Osteoblast (primary cell): ENCODE measurements at regions not wholly inside any gene's neighbourhood (a gene's known extent, or its start where the extent isn't known, plus 50 kb on each side); places are given as distances from the start of the nearest gene placed in this dataset.
"Not testable (repeated sequence)": the region's sequence is repeated elsewhere in the genome, so short reads cannot be mapped to it uniquely, and the experiment has no call there.

Source experiments
- DNase-seq: peaks from one replicate; pipeline ENCODE4 v3.0.0; 2011; ENCODE audit warnings: low spot score, mixed read lengths; ENCODE audit not compliant: insufficient read length; ENCODE audit errors: missing footprints
- H2AFZ ChIP-seq: 2 replicates; pipeline ENCODE4 v1.6.0; 2011; ENCODE audit warnings: mild to moderate bottlenecking, low read length
- H3K27ac ChIP-seq: 2 replicates; pipeline ENCODE4 v1.5.1; 2011; ENCODE audit warnings: mild to moderate bottlenecking, low read depth, low read length, moderate library complexity
- H3K27me3 ChIP-seq: 2 replicates; pipeline ENCODE4 v1.6.0; 2012; ENCODE audit warnings: mild to moderate bottlenecking, control low read depth, inconsistent platforms, low read length, moderate library complexity; ENCODE audit not compliant: insufficient read depth
- H3K36me3 ChIP-seq: 2 replicates; pipeline ENCODE4 v1.5.1; 2011; ENCODE audit warnings: mild to moderate bottlenecking, low read length, control low read depth, moderate library complexity; ENCODE audit not compliant: insufficient read depth
- H3K4me1 ChIP-seq: 2 replicates; pipeline ENCODE4 v1.5.1; 2011; ENCODE audit warnings: mild to moderate bottlenecking, low read length, control low read depth, moderate library complexity; ENCODE audit not compliant: insufficient read depth
- H3K4me2 ChIP-seq: 2 replicates; pipeline ENCODE4 v1.6.0; 2011; ENCODE audit warnings: mild to moderate bottlenecking, low read length; ENCODE audit not compliant: insufficient read depth
- H3K4me3 ChIP-seq: fragments of 200-600 bp; sonication (generic); 3 replicates; pipeline ENCODE4 v1.5.1; 2012; ENCODE audit warnings: mild to moderate bottlenecking, low read length, inconsistent platforms; ENCODE audit not compliant: insufficient read depth
- H3K79me2 ChIP-seq: 2 replicates; pipeline ENCODE4 v1.6.0; 2012; ENCODE audit warnings: mild to moderate bottlenecking, low read length, control low read depth, inconsistent platforms; ENCODE audit not compliant: insufficient read depth
- H3K9me3 ChIP-seq: 2 replicates; pipeline ENCODE4 v1.5.1; 2011; ENCODE audit warnings: low read depth, low read length, control low read depth
- H4K20me1 ChIP-seq: 2 replicates; pipeline ENCODE4 v1.6.0; 2012; ENCODE audit warnings: mild to moderate bottlenecking, low read length, control low read depth; ENCODE audit not compliant: insufficient read depth
- CTCF ChIP-seq: IDR thresholded peaks from 2 replicates; pipeline ENCODE4 v1.5.1; 2011; ENCODE audit warnings: mild to moderate bottlenecking, low read depth, low read length, moderate library complexity; ENCODE audit errors: extremely low read depth

GRCh38 chr5:101643794-101644193 is 652.3 kb downstream of the SLCO4C1 start:
- Histone ChIP-seq H3K4me3 (no peak overlapping the region), H3K79me2 (no peaks in the 10 kb centered on the region), H3K4me1 (no peaks in the 10 kb centered on the region), H4K20me1 (no peaks in the 10 kb centered on the region), H3K36me3 (no peaks in the 10 kb centered on the region), H3K9me3 (no peaks in the 10 kb centered on the region), H3K27me3 (no peaks in the 10 kb centered on the region), H2AFZ (no peak overlapping the region), H3K4me2 (no peak overlapping the region), H3K27ac (no peak overlapping the region)
- TF ChIP-seq CTCF = no peak
- DNase-seq = peak; percentile 27

GRCh38 chr5:101637599-101637998 is 658.5 kb downstream of the SLCO4C1 start:
- Histone ChIP-seq H3K4me3 (no peak overlapping the region), H4K20me1 (no peaks in the 10 kb centered on the region), H3K4me2 (no peak overlapping the region), H3K4me1 (no peaks in the 10 kb centered on the region), H2AFZ (no peak overlapping the region), H3K36me3 (no peaks in the 10 kb centered on the region), H3K9me3 (no peaks in the 10 kb centered on the region), H3K27me3 (no peaks in the 10 kb centered on the region), H3K27ac (no peak overlapping the region), H3K79me2 (no peaks in the 10 kb centered on the region)
- no peak for TF ChIP-seq CTCF
- no peak for DNase-seq

- H3K4me1 ChIP-seq, H3K4me2 ChIP-seq, H4K20me1 ChIP-seq, H3K36me3 ChIP-seq, H2AFZ ChIP-seq, H3K79me2 ChIP-seq, H3K4me3 ChIP-seq, H3K27ac ChIP-seq, H3K9me3 ChIP-seq, H3K27me3 ChIP-seq, DNase-seq: not testable (repeated sequence)
These were observed 668.3 kb downstream of the SLCO4C1 start for GRCh38 chr5:101627770-101628169.

GRCh38 chr5:101626572-101626971 is 669.5 kb downstream of the SLCO4C1 start:
- no peaks in the 10 kb centered on the region for H3K9me3 ChIP-seq
- DNase-seq = no peak
- H3K27ac ChIP-seq = no peak overlapping the region
- H3K4me3 ChIP-seq = no peak overlapping the region
- no peaks in the 10 kb centered on the region for H3K79me2 ChIP-seq
- H3K36me3 ChIP-seq = no peaks in the 10 kb centered on the region
- no peak overlapping the region for H2AFZ ChIP-seq
- no peaks in the 10 kb centered on the region for H3K27me3 ChIP-seq
- H3K4me1 ChIP-seq = no peaks in the 10 kb centered on the region
- no peaks in the 10 kb centered on the region for H4K20me1 ChIP-seq
- TF ChIP-seq CTCF = no peak
- no peak overlapping the region for H3K4me2 ChIP-seq
